ENCODE measurements at regions not wholly inside any gene's neighbourhood (a gene's known extent, or its start where the extent isn't known, plus 50 kb on each side); places are given as distances from the start of the nearest gene placed in this dataset.

DNA sequence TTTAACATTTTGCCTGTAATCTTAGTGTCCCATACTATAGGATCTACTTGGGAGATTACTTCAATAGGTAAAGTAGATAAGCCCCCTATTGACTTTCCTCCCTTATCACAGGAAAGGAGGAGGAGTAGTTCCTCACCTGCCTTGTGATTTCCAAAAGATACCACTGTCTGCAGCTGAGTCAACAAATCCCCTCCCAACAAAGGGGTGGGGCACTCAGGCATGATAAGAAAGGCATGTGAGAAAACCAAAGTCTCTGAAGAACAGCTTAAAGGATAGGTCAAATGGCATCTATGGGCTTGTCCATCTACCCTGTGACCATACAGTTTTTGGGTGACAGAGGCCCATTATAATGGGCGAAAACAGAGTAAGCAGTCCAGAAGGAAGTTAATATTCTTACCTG, 71.3 kb upstream of the WNT7A start:
- intact Hi-C loops (cut with DNase I; ENCODE audit: low total_unique reads): no loop called here
- DNase-seq (ENCODE audit: low spot score in 2 of 2): no peak
- 95 to 100% methylated on average over 1 of the region's 1 CpG for WGBS, 2 donors
- no peak overlapping the region for H3K4me3 ChIP-seq (ENCODE audit: low read depth, poor library complexity, severe bottlenecking)
- TF ChIP-seq, protein P1, sequence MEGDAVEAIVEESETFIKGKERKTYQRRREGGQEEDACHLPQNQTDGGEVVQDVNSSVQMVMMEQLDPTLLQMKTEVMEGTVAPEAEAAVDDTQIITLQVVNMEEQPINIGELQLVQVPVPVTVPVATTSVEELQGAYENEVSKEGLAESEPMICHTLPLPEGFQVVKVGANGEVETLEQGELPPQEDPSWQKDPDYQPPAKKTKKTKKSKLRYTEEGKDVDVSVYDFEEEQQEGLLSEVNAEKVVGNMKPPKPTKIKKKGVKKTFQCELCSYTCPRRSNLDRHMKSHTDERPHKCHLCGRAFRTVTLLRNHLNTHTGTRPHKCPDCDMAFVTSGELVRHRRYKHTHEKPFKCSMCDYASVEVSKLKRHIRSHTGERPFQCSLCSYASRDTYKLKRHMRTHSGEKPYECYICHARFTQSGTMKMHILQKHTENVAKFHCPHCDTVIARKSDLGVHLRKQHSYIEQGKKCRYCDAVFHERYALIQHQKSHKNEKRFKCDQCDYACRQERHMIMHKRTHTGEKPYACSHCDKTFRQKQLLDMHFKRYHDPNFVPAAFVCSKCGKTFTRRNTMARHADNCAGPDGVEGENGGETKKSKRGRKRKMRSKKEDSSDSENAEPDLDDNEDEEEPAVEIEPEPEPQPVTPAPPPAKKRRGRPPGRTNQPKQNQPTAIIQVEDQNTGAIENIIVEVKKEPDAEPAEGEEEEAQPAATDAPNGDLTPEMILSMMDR (IDR thresholded peaks at IDR 0.05): no peak
- TF ChIP-seq POLR2A (IDR thresholded peaks at IDR 0.05): no peak

DNA sequence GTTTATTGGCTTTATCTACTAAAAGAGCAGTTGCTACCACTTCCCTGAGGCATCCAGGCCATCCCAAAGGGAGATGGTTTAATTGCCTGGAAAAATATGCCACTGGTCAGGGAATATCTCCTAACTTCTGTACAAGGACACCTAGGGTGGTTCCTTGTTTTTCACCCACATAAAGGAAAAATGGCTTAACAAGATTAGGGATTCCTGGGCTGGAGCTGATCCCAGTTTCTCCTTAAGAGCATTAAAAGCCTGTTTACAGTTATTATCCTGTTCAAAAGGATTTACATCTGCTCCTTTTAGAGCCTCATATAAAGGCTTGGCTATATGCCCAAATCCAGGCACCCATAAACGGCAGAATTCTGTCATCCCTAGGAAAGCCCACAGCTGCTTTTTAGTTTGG, 70.2 kb upstream of the WNT7A start:
- no peak for TF ChIP-seq POLR2A (IDR thresholded peaks at IDR 0.05)
- TF ChIP-seq, protein P1 (IDR thresholded peaks at IDR 0.05): no peak
- intact Hi-C loops (cut with DNase I; ENCODE audit: low total_unique reads): no loop called here
- 11 to 16% methylated on average over 1 of the region's 1 CpG for WGBS, 2 donors
- H3K4me3 ChIP-seq (ENCODE audit: low read depth, poor library complexity, severe bottlenecking): no peak overlapping the region
- DNase-seq (ENCODE audit: low spot score in 2 of 2): no peak

DNA sequence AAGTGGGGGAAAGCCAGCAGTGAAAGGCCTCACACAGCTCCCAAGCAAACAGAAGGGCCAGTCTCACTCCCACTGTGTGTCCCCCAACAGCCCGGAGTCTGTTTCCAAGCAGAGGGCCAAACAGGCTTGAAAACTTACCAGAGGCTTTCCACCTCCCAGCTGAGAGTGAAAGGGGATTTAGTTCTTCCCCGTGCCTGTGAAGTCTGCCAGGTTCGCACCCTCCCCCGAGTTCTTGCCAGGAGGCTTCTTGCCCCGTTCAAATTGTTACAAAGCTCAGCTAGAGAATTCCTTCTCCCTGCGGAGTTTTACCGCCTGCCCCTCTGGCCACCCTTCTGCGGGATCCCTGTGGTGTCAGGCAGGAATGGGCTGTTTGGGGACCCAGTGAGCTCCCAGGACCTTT, 68.0 kb upstream of the WNT7A start:
- intact Hi-C loops (cut with DNase I; ENCODE audit: low total_unique reads): no loop called here
- no peak overlapping the region for H3K4me3 ChIP-seq (ENCODE audit: low read depth, poor library complexity, severe bottlenecking)
- no peak for DNase-seq (ENCODE audit: low spot score in 2 of 2)
- 29 to 39% methylated on average over 8 of the region's 8 CpGs for WGBS, 2 donors
- no peak for TF ChIP-seq POLR2A (IDR thresholded peaks at IDR 0.05)
- TF ChIP-seq, protein P1 (IDR thresholded peaks at IDR 0.05): no peak

DNA sequence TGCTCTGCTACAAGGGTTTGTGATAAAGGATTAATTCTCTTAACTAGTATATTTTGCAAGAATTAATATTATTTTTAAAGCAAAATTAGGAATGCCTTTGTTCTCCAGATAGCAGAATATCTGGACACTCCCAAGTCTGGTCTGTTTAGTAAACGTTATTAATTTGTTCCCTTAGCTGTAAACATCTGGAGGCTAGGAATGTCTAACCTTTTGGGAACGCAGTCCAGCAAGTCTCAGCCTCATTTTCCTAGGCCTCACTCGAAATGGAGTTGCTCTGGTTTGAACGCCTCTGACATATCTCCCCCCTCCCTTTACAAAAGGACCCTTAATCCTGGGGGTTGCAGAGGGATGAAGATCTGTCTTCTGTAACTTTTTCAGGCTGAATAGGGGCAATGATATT, 59.3 kb upstream of the WNT7A start:
- TF ChIP-seq, protein P1 (IDR thresholded peaks at IDR 0.05): no peak
- TF ChIP-seq POLR2A (IDR thresholded peaks at IDR 0.05): no peak
- no peak for DNase-seq (ENCODE audit: low spot score in 2 of 2)
- 66 to 69% methylated on average over 4 of the region's 4 CpGs for WGBS, 2 donors
- intact Hi-C loops (cut with DNase I; ENCODE audit: low total_unique reads): no loop called here
- H3K4me3 ChIP-seq (ENCODE audit: low read depth, poor library complexity, severe bottlenecking): no peak overlapping the region

DNA sequence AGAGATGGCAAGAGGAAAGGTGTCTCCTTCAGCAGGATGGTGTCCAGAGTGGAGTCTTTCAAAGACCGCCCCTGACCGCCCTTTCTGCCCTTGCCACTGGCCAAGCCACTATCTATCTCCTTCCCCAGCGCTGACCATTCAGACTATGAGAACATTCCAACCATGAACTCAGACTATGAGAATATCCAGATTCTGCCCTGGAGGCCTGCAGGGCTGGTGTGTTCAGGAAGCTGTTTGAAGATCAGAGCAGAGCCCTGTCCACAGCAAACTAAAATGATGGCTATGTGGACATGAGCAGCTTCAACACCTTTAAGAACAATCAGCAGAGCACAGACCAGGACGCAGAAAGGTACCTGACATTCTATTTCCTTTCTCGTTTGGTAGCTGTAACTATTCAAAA, 57.3 kb upstream of the WNT7A start:
- DNase-seq (ENCODE audit: low spot score in 2 of 2): no peak
- intact Hi-C loops (cut with DNase I; ENCODE audit: low total_unique reads): no loop called here
- H3K4me3 ChIP-seq (ENCODE audit: low read depth, poor library complexity, severe bottlenecking): no peak overlapping the region
- TF ChIP-seq, protein P1 (IDR thresholded peaks at IDR 0.05): no peak
- no peak for TF ChIP-seq POLR2A (IDR thresholded peaks at IDR 0.05)
- 68 to 79% methylated on average over 5 of the region's 5 CpGs for WGBS, 2 donors

DNA sequence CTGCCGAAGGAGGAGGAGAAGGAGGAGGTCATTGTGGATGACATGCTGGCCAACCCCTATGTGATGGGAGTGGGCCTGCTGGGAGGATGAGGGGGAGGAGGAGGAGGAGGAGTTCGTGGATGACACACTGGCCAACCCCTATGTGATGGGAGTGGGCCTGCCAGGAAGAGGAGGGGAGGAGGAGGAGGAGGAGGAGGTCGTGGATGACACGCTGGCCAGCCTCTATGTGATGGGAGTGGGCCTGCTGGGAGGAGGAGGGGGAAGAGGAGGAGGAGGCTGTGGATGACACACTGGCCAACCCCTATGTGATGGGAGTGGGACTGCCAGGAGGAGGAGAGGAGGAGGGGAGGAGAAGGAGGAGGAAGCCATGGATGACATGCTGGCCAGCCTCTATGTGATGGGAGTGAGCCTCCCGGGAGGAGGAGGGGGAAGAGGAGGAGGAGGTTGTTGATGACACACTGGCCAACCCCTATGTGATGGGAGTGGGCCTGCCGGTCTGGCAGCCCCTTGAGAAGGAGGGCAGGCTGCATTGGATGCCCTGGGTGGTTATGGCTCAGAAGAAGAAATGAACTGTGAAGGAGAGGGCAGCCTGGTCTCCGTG, 55.7 kb upstream of the WNT7A start:
- no peak for TF ChIP-seq POLR2A (IDR thresholded peaks at IDR 0.05)
- TF ChIP-seq, protein P1 (IDR thresholded peaks at IDR 0.05): no peak
- intact Hi-C loops (cut with DNase I; ENCODE audit: low total_unique reads): no loop called here
- no peak overlapping the region for H3K4me3 ChIP-seq (ENCODE audit: low read depth, poor library complexity, severe bottlenecking)
- WGBS, 2 donors: 75 to 77% methylated on average over 7 of the region's 7 CpGs
- no peak for DNase-seq (ENCODE audit: low spot score in 2 of 2)

Data from lower leg skin (tissue), 4 donors.